Fibroblast of skin of scalp (primary cell): ENCODE measurements at regions not wholly inside any gene's neighbourhood (a gene's known extent, or its start where the extent isn't known, plus 50 kb on each side); places are given as distances from the start of the nearest gene placed in this dataset.

Source experiments
- DNase-seq: peaks from one replicate; pipeline ENCODE4 v3.0.0-alpha.2; 2013

DNA sequence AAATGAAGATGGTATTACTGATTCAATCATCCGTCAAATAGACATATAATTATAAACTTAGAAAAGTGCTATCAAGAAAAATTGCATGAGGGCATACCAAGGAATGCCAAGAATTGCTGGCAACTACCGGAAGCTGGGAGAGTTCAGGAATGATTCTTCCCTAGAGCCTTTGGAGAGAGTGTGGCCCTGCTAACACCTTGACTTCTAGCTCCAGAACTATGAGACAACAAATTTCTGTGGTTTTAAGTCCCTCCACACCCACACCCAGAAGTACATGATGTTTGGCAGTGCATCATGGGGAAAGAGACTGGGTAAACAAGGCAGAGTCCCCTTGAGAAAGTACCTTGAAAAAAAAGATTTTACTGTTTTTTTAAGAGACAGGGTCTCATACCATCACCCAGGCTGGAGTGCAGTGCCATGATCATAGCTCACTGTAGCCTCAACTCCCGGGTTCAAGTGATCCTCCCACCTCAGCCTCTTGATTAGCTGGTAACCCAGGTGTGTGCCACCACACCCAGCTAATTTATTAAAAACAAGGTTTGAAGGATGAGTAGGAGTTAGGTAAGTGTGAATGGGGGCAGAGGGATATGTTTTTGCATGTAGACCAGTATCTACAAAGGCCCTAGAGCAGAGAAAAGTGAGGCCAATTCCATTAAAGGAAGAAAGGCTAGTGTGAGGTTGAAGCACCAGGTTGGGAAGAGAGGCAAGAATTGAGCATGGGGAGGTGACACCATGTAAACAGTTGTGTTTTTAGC is 53.1 kb downstream of the GSX2 start:
- DNase-seq, result peak; percentile 72

DNA sequence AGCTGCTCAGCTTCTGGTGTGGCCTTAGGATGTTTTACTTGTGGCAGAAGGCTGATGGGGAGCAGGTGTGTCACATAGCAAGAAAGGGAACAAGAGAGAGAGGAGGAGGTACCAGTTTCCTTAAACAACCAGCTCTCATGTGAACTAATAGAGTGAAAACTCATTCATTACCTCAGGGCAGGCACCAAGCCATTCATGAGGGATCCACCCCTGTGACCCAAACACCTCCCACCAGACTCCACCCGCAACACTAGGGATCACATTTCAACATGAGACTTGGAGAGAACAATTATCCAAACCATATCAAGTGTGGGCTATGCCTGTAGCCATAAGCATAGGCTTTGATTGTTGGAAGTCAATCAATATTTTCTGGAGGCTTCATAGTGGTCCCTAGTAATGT is 56.0 kb downstream of the GSX2 start:
- no peak for DNase-seq

DNA sequence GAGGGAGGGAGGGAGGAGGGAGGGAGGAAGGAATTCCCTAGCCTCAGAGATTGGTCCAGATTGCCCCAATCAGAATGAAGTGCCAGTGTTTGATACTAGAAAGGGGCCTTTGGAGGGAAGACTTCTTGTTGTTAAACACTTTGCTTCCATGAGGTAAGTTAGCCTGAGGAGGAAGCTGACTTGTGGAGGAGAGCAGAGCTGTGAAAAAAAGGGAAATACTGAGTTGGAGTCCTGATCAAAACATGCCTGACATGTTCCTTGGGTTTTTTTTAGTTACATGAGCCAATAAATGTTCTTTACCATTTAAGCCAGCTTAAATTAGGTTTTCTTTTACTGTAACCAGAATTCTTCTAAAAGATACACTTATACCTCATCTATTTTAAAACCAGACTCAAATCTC is 57.6 kb downstream of the GSX2 start:
- no peak for DNase-seq

DNA sequence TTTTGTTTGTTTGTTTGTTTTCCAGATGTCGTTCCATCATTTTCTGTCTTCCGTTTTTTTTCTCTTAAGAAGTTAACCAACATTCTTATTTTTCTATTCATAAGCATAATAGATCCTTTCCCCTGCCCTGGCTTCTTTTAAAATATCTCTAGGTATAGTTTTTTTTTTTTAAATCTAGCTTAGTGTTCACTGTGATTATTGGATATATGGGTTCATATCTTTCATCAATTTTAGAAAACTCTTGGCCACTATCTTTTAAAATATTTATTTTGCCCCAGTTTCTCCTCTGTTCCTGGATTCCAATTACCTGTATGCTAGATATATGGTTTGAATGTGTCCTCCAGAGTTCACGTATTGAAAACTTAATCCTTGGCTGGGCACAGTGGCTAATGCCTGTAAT is 59.6 kb downstream of the GSX2 start:
- no peak for DNase-seq

DNA sequence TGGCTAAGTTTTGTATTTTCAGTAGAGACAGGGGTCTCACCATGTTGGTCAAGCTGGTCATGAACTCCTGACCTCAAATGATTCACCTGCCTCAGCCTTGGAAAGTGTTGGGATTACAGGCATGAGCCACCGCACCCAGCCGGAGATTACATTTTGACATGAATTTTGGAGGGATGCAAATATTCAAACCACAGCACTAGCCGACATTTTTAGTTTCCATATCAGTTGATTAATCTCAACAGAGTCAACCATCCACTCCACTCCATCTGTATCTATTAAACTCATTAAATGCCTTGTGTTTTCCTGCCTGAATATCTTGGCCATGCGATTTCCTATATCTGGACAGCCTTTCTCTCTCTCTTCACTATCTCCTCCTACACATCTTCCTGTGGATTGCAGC is 64.1 kb upstream of the PDGFRA start:
- no peak for DNase-seq

DNA sequence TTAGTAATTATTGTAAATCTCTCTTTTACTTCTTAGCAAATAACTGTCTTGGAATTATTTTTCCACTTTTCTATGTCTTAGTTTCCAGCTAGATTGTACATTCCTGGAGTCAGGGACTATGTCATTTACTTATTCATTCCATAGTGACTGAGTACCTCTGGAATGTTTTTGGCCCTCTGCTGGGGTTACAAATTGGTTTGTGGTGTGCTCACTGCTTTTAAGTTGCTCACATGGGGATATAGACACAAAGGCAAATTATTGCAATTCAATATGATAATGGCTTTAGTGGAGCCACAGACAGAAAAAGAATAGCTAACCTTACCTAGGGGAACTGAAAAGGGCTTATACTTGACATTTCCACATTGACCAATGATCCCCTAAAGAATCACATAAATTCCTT is 63.7 kb upstream of the PDGFRA start:
- DNase-seq, result peak; percentile 97

DNA sequence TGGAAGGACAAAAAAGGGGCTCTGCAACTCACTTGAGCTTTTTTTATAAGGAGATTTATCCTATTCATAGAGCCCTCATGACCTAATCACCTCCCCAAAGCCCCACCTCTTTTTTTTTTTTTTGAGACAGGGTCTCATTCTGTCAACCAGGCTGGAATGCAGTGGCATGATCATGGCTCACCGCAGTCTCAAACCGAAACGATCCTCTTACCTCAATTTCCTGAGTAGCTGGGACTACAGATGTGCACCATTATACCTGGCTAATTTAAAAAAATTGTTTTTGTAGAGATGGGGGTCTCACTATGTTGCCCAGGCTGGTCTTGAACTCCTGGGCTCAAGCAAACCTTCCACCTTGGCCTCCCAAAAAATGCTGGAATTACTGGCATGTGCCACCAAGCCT is 61.6 kb upstream of the PDGFRA start:
- no peak for DNase-seq

DNA sequence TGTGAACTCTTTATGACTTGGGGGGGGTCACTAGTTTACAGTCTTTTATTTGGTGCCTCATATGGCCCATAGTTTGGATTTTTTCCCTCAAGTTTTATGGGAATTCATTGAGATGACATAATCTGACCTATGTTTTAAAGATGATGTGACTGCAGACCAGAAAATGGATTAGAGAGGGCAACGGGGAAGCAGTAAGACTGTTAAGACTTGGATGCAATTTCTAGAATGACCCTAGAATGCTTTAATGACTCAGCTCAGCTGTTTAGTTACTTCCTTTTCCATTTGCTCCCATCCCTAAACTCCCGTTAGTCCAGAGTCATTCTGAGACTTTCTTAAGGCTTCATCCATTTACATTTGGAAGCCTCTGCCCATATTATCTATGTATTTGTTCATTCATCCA is 59.9 kb upstream of the PDGFRA start:
- peak; percentile 6 for DNase-seq

DNA sequence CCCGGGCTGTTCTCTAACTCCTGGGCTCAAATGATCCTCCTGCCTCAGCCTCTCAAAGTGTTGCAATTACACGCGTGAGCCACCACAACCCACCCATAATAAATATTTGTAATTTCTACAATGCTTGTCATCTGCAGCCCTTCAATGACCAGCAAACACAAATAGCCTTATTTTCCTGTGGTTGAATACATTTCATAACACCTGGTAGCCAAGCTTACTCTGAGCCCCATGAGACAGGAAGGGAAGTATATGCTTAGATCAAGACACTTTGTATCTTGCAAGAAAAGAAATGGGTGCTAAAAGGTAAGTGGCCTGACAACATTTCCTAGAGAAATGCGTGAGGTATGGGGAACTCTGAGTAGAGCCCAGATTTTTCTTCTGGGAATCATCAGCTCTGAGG is 56.9 kb upstream of the PDGFRA start:
- no peak for DNase-seq

DNA sequence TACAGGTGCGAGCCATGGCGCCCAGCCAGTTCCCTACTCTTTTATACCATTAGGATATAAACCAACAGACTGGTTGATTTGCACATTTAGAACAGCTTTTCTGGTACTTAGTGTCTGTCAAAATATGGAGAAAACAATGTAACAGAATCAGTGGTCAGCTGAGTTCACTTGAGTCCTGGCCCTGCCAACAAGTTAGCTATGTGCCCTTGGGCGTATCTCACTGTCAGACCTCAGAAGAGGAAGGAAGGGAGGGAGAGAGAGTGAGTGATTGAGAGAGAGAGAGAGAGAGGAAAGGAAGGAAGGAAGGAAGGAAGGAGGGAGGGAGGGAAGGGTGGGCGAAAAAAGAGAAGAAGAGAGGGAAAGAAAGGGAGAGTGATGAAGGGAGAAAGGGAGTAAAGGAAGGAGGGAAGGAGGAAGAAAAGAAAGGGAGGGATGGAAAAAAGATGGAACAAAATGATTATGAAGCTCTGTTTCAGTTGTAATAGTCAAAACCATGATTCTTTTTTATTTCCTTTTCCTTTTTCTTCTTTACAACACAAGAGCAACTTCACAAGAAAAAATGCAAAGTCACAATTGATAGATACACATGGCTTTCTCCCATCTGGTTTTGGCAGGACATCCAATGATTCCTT is 55.7 kb upstream of the PDGFRA start:
- no peak for DNase-seq

DNA sequence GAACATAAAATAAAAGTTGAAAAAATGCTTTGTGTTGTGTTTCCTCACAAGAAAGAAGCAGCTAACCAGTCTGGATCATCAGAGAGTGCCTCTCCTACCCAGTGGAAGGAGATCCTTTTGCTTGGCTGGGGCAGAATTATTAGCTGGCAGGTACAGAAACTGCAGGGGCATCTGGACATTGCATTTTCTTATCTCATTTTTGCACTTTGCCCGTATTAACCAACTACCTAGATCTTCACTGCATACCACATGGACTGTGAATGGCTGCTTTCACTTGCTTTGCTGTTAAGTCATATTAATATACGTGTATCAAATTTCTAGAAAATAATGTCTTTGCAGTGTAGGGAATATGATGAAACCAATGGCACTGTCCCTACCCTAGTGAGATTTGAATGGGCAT is 52.9 kb upstream of the PDGFRA start:
- no peak for DNase-seq
